K562 (cell line): ENCODE measurements at regions not wholly inside any gene's neighbourhood (a gene's known extent, or its start where the extent isn't known, plus 50 kb on each side); places are given as distances from the start of the nearest gene placed in this dataset.

Source experiments
- ATAC-seq: fragments of 200-7000 bp; cut with Tn5 transposase; 3 replicates; pipeline ENCODE4 v1.9.1; 2020; ENCODE audit warnings: moderate library complexity
- BruUV-seq: library from RNA; stranded (reverse); fragments of 400-500 nt; replicated peaks from 2 replicates; lab custom pipeline; 2021; lab: Mats Ljungman, UMichigan
- CTCF ChIA-PET: fragments of 300-600 bp; formaldehyde crosslinking; extraction: SDS; loops from one replicate; lab custom pipeline; 2021; ENCODE audit warnings: low intra/inter-chr PET ratio; lab: Yijun Ruan, JAX
- POLR2A ChIA-PET: fragments of 300-600, 350-650 bp; sonication (Branson Sonifier 250); formaldehyde crosslinking; extraction: SDS; loops from one replicate; lab custom pipeline; 2021; ENCODE audit warnings: antibody characterized with exemption, inconsistent platforms; lab: Yijun Ruan, JAX
- DNase-seq, 4 experiments: peaks; one replicate each; pipeline versions ENCODE4 v3.0.0 to v3.0.0-alpha.2; 2011 to 2018; ENCODE audit warnings: low spot score in 3 of 4, mixed read lengths in 3 of 4; ENCODE audit errors: extremely low read depth in 1 of 4
- FAIRE-seq: peaks from 2 replicates; lab custom pipeline; 2011; peaks lifted over from hg19 to GRCh38; lab: Jason Lieb, UNC
- H2AFZ ChIP-seq: 2 replicates; pipeline ENCODE4 v1.6.0; 2011; ENCODE audit warnings: low read depth, low read length, control low read depth, inconsistent platforms
- H3K27ac ChIP-seq: fragments of 200-600 bp; 3 replicates; pipeline ENCODE4 v1.8.0; 2011; ENCODE audit warnings: low read depth, mild to moderate bottlenecking, control low read depth, inconsistent platforms, low read length, moderate library complexity, mixed read lengths; ENCODE audit errors: extremely low read depth
- H3K27me3 ChIP-seq, 2 experiments: fragments of 300-600 bp in 1 of 2; 2 replicates in 1 of 2; 3 replicates in 1 of 2; pipeline versions ENCODE4 v1.6.0 to v1.8.0; 2011; ENCODE audit warnings: inconsistent platforms in 2 of 2, low read length in 2 of 2, mild to moderate bottlenecking in 1 of 2, mixed read lengths in 1 of 2, moderate library complexity in 1 of 2; ENCODE audit not compliant: control insufficient read depth in 2 of 2, insufficient read depth in 2 of 2
- H3K36me3 ChIP-seq: fragments of 300-600 bp; 3 replicates; pipeline ENCODE4 v1.8.0; 2011; ENCODE audit warnings: mild to moderate bottlenecking, low read length, inconsistent platforms; ENCODE audit not compliant: control insufficient read depth, insufficient read depth
- H3K4me1 ChIP-seq, 2 experiments: fragments of 200-600 bp in 1 of 2; replicated peaks in 1 of 2; 2 replicates in 1 of 2; 3 replicates in 1 of 2; pipeline versions ENCODE4 v1.5.1 to v1.8.0; 2011; ENCODE audit warnings: inconsistent platforms in 2 of 2, low read length in 2 of 2, mild to moderate bottlenecking in 1 of 2, mixed read lengths in 1 of 2, moderate library complexity in 1 of 2; ENCODE audit not compliant: control insufficient read depth in 2 of 2, insufficient read depth in 2 of 2
- H3K4me2 ChIP-seq: 2 replicates; pipeline ENCODE4 v1.6.1; 2011; ENCODE audit warnings: low read length, control low read depth, inconsistent platforms, mixed read lengths; ENCODE audit not compliant: insufficient read depth
- H3K4me3 ChIP-seq: fragments of 200-600 bp; sonication (generic), shearing (Covaris generic); 2 replicates; pipeline ENCODE4 v1.5.1; 2016; ENCODE audit warnings: control low read depth, inconsistent platforms
- H3K79me2 ChIP-seq: fragments of 200-600 bp; 3 replicates; pipeline ENCODE4 v1.8.0; 2011; ENCODE audit warnings: low read length, inconsistent platforms; ENCODE audit not compliant: control insufficient read depth, insufficient read depth
- H3K9ac ChIP-seq, 2 experiments: 2 replicates each; pipeline versions ENCODE4 v1.6.0 to v1.6.1; 2011; ENCODE audit warnings: low read depth in 2 of 2, low read length in 2 of 2, control low read depth in 1 of 2, inconsistent platforms in 1 of 2, mild to moderate bottlenecking in 1 of 2, mixed read lengths in 1 of 2; ENCODE audit not compliant: insufficient read depth in 1 of 2
- H3K9me1 ChIP-seq: one replicate; pipeline ENCODE4 v1.6.0; 2011; ENCODE audit warnings: inconsistent platforms, mild to moderate bottlenecking, low read length, moderate library complexity; ENCODE audit not compliant: control insufficient read depth, insufficient read depth
- H3K9me3 ChIP-seq: replicated peaks from 2 replicates; pipeline ENCODE4 v1.5.1; 2011; ENCODE audit warnings: low read depth, low read length, inconsistent platforms; ENCODE audit not compliant: control insufficient read depth, insufficient read depth
- H4K20me1 ChIP-seq: replicated peaks from 2 replicates; pipeline ENCODE4 v1.6.1; 2011; ENCODE audit warnings: low read length, inconsistent platforms, mixed read lengths; ENCODE audit not compliant: control insufficient read depth, insufficient read depth
- BCOR ChIP-seq: fragments of 450-650 bp; IDR thresholded peaks from 2 replicates; pipeline ENCODE4 v1.6.1; 2016
- EP400 ChIP-seq: fragments of 450-650 bp; IDR thresholded peaks from 2 replicates; pipeline ENCODE4 v1.6.1; 2017; ENCODE audit warnings: antibody characterized with exemption, mild to moderate bottlenecking, moderate library complexity
- HMG20B ChIP-seq: fragments of 250-450 bp; sonication (Bioruptor Pico); IDR thresholded peaks from 2 replicates; pipeline ENCODE4 v1.5.0; 2021; ENCODE audit warnings: mild to moderate bottlenecking
- HOXB6 ChIP-seq: fragments of 250-450 bp; sonication (Bioruptor Pico); IDR thresholded peaks from 2 replicates; pipeline ENCODE4 v1.5.1; 2022; ENCODE audit warnings: mild to moderate bottlenecking, borderline replicate concordance
- RBBP5 ChIP-seq: fragments of 200-600 bp; sonication (generic); IDR thresholded peaks from 2 replicates; pipeline ENCODE4 v1.6.1; 2012; ENCODE audit warnings: borderline replicate concordance, mild to moderate bottlenecking, low read length, control low read depth, inconsistent platforms; ENCODE audit not compliant: insufficient read depth, poor library complexity, severe bottlenecking
- RBM25 ChIP-seq: fragments of 200-400 bp; formaldehyde crosslinking; IDR thresholded peaks from 2 replicates; pipeline ENCODE4 v1.6.1; 2018; ENCODE audit warnings: low read length, low read depth, moderate library complexity; ENCODE audit not compliant: severe bottlenecking
- ZFP36 ChIP-seq: fragments of 150-350 bp; IDR thresholded peaks from 2 replicates; pipeline ENCODE4 v1.6.1; 2018; ENCODE audit warnings: low read length, low read depth; ENCODE audit not compliant: partially characterized antibody
- ZNF197 ChIP-seq: fragments of 200-800 bp; sonication (Bioruptor generic); IDR thresholded peaks from 2 replicates; pipeline ENCODE4 v1.6.1; 2016; ENCODE audit warnings: low read depth, missing genetic modification characterization, missing compliant biosample characterization
- ZNF695 ChIP-seq: fragments of 450-650 bp; formaldehyde crosslinking; IDR thresholded peaks from 2 replicates; pipeline ENCODE4 v1.4.0; 2020; ENCODE audit warnings: mild to moderate bottlenecking, moderate library complexity
- WGBS: fragments of 100-300 bp; shearing (Covaris generic); methylation state at CpG from one replicate; pipeline ENCODE4 v1.1.6; 2016; ENCODE audit warnings: low coverage, mixed read lengths; ENCODE audit not compliant: insufficient coverage; ENCODE audit errors: missing lambda C conversion rate; 5-methylcytosine and 5-hydroxymethylcytosine counted together
- in situ Hi-C: fragments of 300-500 bp; cut with MboI; formaldehyde crosslinking; loops from 4 replicates; pipeline ENCODE4 v1.15.0; 2018; ENCODE audit warnings: inconsistent platforms, mixed read lengths
- intact Hi-C: fragments of 100-400 bp; cut with micrococcal nuclease; formaldehyde crosslinking; loops from 2 replicates; pipeline ENCODE4 v1.14.2; 2022
- TF ChIP-seq, protein P1 (sequence below): sonication (generic); formaldehyde crosslinking; IDR thresholded peaks from 2 replicates; pipeline ENCODE4 v1.8.0; 2022; ENCODE audit warnings: mild to moderate bottlenecking, missing genetic modification reagents, borderline replicate concordance

GRCh38 chr12:125286005-125286727 is 220.9 kb downstream of the AACS start:
- no peaks in the 10 kb centered on the region for H4K20me1 ChIP-seq
- H3K27me3 ChIP-seq = peaks cover 8 to 20% of the 10 kb centered on the region in 2 experiments; a peak in 4 of 5 replicates
- ChIA-PET POLR2A (no interaction called here), CTCF (no interaction called here)
- no peak overlapping the region for H3K27ac ChIP-seq
- DNase-seq (no peak), FAIRE-seq (no peak), ATAC-seq (no peak)
- H3K9me1 ChIP-seq = no peaks in the 10 kb centered on the region
- intact Hi-C loops (no loop called here), in situ Hi-C loops (no loop called here)
- TF ChIP-seq EP400 (no peak), BCOR (0 out of 2 replicates have a peak, but pooled peaks have one; percentile 16), RBM25 (peak; percentile 70), ZFP36 (peak; percentile 54)
- H3K4me3 ChIP-seq = no peak overlapping the region
- BruUV-seq = no TSS peak
- H3K36me3 ChIP-seq = no peaks in the 10 kb centered on the region
- 0 out of 2 replicates have a peak, but pooled peaks cover 2% of the 10 kb centered on the region for H3K9me3 ChIP-seq
- H3K79me2 ChIP-seq = no peaks in the 10 kb centered on the region
- no peaks in the 10 kb centered on the region for H3K4me1 ChIP-seq
- H2AFZ ChIP-seq = no peak overlapping the region
- H3K4me2 ChIP-seq = no peak overlapping the region
- H3K9ac ChIP-seq = no peak overlapping the region
- WGBS = 1% methylated on average over 7 of the region's 7 CpGs

GRCh38 chr12:125287155-125287847 is 222.1 kb downstream of the AACS start:
- Histone ChIP-seq H3K9ac (no peak overlapping the region), H4K20me1 (no peaks in the 10 kb centered on the region), H3K4me3 (no peak overlapping the region), H3K27me3 (peaks cover 8 to 12% of the 10 kb centered on the region in 2 experiments; a peak in 4 of 5 replicates), H3K9me1 (no peaks in the 10 kb centered on the region), H3K4me1 (no peaks in the 10 kb centered on the region), H2AFZ (no peak overlapping the region), H3K36me3 (no peaks in the 10 kb centered on the region), H3K79me2 (no peaks in the 10 kb centered on the region), H3K4me2 (no peak overlapping the region), H3K27ac (no peak overlapping the region), H3K9me3 (0 out of 2 replicates have a peak, but pooled peaks cover 2% of the 10 kb centered on the region)
- 1% methylated on average over 5 of the region's 5 CpGs for WGBS
- BruUV-seq = no TSS peak
- ATAC-seq (no peak), DNase-seq (no peak), FAIRE-seq (no peak)
- in situ Hi-C loops (no loop called here), intact Hi-C loops (no loop called here)
- CTCF ChIA-PET = no interaction called here
- TF ChIP-seq RBBP5 (no peak), HOXB6 (CRISPR knock-in tag) (no peak), ZNF197 (no peak), ZNF695 (CRISPR knock-in tag) (no peak), HMG20B (CRISPR knock-in tag) (no peak)
- TF ChIP-seq, protein P1, sequence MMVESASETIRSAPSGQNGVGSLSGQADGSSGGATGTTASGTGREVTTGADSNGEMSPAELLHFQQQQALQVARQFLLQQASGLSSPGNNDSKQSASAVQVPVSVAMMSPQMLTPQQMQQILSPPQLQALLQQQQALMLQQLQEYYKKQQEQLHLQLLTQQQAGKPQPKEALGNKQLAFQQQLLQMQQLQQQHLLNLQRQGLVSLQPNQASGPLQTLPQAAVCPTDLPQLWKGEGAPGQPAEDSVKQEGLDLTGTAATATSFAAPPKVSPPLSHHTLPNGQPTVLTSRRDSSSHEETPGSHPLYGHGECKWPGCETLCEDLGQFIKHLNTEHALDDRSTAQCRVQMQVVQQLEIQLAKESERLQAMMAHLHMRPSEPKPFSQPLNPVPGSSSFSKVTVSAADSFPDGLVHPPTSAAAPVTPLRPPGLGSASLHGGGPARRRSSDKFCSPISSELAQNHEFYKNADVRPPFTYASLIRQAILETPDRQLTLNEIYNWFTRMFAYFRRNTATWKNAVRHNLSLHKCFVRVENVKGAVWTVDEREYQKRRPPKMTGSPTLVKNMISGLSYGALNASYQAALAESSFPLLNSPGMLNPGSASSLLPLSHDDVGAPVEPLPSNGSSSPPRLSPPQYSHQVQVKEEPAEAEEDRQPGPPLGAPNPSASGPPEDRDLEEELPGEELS (CRISPR knock-in tag) = no peak
- POLR2A ChIA-PET = no interaction called here
